ENCODE measurements at regions not wholly inside any gene's neighbourhood (a gene's known extent, or its start where the extent isn't known, plus 50 kb on each side); places are given as distances from the start of the nearest gene placed in this dataset.

DNA sequence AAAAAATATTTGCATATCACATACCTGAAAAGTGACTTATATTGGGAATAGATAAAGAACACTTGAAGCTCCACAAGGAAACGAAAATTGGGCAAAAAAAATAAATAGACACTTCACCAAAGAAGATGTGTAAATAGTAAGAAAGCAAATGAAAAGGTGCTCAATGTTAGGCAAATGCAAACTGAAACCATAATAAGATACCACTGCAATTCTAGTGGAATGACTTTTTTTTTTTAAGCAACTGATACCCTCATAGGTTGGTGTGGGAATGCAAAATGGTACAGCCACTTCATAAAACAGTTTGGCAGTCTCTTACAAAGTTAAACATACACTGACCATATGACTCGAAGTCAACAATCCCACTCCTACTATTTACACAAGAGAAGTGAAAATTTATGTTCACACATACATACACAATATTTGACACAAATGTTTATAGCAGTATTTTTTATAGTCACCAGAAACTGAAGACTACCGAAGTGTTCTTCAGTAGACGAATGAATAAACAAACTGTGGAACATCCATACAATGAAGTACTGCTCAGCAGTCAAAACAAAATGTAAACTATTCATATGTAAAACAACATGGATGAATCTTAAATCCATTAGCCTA is 176.3 kb downstream of the ZMAT3 start:
- ChIA-PET POLR2A (no interaction called here), CTCF (interaction anchor here (0.6 kb wide), 1 partner anchor 18 kb away, joined by 3 read pairs; no protein-coding TSS in a partner anchor)
- no peak for DNase-seq (ENCODE audit: low read depth)
- Histone ChIP-seq H3K27me3 (ENCODE audit: control insufficient read depth, insufficient read depth, low read length) (no peaks in the 10 kb centered on the region), H3K36me3 (ENCODE audit: control insufficient read depth, insufficient read depth, low read length) (no peaks in the 10 kb centered on the region), H3K4me3 (ENCODE audit: low read depth, low read length) (no peak overlapping the region)
- TF ChIP-seq, protein P1, sequence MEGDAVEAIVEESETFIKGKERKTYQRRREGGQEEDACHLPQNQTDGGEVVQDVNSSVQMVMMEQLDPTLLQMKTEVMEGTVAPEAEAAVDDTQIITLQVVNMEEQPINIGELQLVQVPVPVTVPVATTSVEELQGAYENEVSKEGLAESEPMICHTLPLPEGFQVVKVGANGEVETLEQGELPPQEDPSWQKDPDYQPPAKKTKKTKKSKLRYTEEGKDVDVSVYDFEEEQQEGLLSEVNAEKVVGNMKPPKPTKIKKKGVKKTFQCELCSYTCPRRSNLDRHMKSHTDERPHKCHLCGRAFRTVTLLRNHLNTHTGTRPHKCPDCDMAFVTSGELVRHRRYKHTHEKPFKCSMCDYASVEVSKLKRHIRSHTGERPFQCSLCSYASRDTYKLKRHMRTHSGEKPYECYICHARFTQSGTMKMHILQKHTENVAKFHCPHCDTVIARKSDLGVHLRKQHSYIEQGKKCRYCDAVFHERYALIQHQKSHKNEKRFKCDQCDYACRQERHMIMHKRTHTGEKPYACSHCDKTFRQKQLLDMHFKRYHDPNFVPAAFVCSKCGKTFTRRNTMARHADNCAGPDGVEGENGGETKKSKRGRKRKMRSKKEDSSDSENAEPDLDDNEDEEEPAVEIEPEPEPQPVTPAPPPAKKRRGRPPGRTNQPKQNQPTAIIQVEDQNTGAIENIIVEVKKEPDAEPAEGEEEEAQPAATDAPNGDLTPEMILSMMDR (IDR thresholded peaks at IDR 0.05; ENCODE audit: insufficient read depth, low read depth, low read length): no peak
